ENCODE measurements at regions not wholly inside any gene's neighbourhood (a gene's known extent, or its start where the extent isn't known, plus 50 kb on each side); places are given as distances from the start of the nearest gene placed in this dataset.

DNA sequence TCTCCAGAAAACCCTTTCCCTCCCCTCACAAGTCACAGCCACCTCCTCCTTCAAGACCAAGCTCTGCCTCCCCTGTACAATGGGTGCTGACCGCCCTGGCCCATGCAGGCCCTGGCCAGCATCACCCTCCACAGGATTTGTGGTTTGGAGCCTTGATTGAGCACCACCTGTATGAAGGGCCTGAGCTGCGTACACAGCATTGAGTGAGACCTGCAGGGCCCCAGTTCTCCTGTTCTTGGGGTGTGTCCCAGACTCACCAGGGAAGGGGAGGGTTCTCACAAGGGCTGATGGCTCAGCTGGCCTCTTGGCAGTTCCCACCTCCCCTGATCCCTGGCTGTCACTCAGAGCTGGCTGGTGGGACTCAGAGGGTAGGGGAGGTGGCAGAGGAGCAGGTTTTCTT, 63.7 kb upstream of the IER5L start:
- DNase-seq: no peak

DNA sequence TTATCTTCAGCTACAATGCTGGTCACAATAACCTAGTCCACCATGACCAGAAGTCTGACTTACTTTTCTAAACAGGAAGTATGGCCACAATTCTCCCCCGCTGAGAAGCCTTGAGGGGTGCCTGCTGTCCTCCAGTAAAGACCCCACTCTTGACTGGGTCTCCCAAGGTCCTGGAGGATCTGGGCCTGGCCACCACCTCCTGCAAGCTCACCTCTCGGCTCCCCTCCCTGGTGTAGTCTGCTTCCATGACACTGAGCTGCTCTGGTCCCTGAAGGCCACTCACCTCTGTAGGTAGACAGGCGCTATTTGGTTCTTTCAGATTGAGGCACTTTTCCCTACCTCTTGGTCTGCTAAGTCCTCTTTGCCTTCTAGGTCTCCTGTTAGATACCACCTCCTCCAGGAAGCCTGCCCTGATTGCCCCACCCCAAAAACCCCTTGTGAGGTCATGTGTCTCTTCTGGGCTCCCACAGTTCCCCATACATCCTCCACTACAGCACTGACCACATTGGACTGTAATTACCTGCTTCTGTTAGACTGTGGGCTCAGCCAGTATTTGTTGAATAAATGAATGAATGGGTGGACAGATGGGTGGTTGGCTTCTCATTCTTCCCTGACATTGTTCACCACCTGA, 62.6 kb upstream of the IER5L start:
- no peak for DNase-seq

DNA sequence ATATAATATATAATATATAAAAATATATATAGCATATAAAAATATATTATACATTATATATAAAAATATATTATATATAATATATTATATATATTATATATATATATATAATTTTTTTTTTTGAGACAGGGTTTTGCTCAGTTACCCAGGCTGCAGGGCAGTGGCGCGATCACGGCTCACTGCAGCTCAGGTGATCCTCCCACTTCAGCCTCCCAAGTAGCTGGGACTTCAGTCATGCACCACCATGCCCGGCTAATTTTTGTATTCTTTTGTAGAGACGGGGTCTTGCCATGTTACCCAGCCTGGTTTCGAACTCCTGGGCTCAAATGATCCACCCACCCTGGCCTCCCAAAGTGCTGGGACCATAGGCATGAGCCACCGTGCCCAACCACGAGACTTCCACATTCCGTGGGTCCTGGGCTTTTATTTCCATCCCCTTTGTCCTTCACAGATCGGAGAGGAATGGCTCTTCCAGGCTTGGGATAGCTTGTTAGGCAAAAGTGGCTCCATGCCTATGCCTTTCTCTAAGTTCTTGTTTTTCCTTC, 62.0 kb upstream of the IER5L start:
- DNase-seq: no peak

DNA sequence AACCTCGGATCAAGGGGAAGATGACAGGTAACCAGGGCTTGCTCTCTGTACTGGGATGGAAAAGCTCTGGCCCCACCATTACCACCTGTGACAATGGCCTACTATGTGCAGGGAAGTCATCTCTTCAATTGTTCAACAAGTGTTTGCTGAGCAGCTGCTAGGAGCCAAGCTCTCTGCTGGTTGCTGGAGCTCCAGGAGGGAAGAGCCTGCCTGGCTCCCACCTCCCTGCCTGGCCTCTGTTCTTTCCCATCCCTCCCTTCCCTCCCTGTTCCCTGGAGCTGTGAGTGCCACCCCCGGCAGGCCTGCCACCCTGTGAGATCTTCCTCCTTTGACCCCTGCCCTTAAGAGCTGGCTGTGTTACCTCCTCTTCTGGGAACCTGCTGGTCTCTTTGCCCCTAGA, 59.7 kb upstream of the IER5L start:
- no peak for DNase-seq

DNA sequence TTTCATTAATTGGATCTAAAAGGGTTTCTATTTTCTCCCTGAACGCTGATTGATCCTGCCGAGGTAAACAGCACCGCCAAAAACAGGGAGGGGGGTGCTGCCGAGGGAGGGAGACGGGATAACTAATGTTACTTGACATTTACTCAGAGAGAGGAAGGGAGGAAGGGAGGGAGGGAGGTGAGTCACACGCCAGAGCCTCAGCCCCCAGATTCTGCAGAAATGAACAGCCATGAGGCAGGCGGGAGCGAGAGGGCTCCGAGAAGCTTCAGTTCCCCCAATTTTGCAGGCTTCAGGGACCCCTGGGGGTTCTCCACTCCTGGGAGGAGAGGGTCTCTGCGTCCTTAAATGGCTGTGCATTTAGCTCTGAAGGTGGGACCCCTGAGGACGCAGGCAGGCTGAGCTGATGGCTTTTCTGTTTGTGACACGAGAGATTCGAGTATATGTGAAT, 59.1 kb upstream of the IER5L start:
- no peak for DNase-seq

DNA sequence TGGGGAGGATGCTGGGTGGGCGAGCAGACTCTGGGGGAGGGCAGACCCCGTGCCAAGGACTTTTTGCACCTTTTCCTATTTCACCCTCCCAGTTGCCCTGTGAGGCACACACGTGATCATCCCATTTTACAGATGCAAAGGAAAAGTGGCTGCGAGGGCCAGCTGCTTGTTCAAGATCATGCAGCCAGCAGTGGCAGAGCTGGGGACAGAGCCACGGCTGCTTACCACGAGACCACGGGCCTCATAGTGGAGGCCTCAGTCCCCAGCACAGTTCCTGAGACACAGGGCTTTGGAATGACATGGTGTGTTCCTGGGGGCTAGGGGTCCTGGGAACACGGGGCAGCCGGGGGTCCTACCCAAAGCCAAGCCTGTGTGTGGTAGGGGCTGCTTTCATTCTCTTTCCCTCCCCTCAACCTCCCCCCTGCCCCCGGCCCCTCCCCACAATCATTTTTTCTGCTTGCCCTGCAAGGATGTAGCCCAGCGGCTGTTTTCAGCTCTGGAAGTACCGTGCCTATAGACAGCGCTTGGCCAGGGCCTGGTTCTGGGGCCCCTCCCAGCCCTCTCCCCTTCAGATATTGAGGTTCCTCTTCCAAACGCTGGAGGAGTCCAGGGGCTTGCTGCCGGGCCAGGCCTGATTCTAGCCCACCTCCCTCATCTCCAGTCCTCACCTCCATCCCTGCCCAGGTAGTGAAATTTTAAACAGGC, 58.5 kb upstream of the IER5L start:
- DNase-seq: no peak

DNA sequence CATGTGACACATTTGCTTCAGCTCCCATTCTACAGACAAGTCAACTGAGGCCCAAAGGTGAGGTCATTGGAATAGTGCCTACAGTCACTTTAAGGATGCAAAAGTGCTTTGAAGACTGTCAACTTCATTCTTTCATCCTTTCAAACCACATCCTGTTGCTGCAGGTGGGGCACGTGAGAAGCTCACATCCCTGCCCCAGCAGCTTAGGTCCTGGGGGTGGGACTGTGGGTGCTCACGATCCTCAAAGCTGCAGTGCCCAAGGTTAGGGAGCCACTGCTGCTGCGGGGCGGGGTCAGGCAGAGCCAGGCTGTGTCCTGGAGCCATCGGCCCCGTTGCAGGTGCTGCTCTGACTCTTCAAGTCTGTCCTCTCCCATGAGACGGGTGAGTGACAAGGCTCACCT, 57.9 kb upstream of the IER5L start:
- DNase-seq: no peak

DNA sequence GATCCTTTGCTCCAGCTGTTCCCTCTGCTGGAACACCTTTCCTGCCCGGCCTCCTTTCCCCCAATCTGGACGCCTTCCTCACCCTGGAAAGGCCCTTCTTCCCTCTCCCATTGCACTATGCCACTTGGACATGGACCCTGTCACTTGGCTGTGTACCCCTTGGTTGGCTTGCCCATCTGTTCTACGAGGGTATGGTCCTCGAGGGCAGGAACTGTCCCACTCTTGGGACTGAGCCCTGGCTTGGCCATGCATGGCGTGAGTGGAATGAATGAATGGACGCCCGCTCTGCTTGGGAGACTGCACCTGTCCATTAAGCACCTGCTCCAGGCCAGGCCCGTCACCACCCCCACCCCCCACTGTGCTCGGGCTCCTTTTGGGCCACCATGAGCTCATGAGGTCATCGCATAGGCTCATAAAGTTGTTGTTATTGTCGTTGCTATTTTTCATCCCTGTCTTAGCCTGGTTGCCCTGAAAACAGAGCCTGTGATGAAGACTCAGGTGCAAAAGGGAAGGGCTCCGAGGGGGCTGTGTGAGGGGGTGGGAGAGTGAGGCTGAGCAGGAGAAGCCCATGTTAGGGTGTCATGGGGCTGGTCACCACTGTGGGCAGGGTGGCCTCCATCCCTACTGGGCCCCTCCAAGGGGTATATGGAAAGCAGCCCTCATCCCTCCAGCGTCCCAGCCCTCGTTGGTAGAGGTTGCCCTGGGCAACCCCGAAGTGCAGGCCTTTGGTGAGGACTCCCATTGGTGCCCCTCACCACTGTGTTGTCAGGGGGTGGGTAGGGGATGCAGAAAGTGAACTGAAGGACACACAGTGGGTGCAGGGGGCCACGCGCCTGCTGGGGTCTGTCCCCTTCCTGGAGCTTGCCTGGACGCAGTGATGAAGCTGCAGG, 57.2 kb upstream of the IER5L start:
- DNase-seq: no peak

DNA sequence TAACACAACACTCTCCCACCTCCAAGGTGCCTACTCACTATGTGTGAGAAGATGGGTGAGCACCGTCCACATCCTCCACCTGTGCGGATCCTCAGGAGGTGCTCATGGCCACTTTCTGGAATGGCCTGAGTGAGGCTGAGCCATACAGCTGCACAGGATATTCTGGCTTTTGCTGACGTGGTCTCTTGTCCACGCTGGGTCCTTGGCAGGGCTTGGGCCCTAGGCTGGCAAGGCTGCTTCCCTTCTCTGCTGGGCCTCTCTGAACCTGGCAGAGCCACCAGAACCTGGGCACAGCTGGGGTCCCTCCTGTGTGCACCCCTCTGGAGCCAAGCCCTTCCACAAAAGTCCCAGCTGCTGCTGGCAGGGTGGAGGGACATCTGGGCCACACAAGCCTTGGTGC, 56.4 kb upstream of the IER5L start:
- DNase-seq: no peak

DNA sequence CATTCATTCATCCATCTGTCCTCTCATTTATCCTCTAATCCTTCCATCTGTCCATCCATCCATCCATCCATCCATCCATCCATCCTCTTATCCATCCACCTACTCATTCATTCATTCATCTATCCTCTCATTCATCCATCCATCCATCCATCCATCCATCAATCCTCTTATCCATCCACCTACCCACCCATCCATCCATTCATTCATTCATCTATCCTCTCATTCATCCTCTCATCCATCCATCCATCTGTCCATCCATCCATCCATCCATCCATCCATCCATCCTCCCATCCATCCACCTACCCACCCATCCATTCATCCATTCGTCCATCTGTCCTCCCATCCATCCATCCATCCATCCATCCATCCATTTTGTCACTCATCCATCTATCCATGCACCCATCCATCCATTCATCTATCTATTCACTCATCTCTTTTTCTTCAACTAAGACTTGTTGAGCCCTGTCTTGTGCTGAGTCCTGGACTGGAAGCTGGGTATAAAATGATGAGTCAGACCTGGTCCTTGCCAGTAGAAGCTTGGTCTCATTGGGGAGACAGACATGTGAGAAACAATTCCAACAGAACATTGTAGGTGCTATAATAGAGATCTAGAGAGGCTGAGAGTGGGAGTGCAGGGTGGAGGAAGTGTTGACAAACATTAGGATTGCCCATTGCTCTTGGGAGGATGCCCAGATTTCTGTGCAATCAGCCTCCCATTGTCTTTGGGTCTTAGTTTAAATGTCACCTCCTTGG, 55.0 kb upstream of the IER5L start:
- no peak for DNase-seq

DNA sequence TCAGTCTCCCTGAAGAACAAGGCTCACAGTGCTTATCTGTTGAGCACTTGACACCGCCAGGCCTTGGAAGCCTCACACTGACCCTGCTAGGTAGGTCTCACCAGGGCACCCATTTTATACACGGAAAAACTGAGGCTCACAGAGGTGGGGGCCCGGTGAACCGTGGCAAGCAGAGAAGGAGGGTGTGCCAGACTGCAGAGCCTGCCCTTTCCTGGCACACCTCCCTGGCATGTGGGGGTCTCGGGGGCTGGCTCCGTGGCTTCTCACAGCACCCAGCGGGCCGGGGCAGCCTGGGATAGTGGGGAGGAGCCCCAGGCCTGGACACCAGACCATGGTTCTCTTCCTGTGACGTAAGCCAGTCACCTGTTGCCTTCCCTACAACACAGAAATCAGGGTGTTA, 53.7 kb upstream of the IER5L start:
- no peak for DNase-seq

DNA sequence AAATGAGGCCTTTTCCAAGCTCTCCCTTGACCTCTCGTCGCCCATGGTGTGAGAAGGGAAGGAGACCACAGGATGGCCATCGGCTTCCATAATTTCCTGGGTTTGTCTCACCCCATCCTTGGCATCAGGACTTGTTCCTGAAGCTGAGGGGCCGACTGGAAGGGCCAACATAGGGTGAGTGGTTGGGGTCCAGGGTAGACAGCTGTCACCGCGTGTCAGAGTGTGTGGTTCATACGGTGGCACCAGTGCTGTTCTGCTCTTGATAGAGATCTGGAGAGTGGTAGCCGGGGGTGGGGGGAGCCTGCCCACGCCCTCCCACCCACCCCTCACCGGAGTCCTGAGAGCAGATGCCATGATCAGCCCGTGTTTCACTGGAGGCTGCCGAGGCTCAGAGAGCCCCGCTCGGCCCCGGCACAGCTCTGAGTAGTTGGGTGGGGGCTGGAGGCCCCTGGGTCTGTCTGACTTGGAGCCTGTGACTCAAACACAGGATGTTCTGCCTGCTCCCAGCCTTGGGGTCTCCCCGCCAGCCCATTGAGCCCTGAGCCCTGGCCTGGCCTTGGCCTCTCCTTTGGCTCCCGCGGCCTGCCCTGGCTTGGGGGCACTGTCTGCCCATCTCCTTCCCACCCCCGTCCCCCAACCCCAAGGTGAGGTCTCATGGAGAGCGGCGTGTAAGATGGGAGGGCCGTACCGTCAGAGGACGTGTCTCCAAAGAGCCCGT, 53.1 kb upstream of the IER5L start:
- DNase-seq: no peak

DNA sequence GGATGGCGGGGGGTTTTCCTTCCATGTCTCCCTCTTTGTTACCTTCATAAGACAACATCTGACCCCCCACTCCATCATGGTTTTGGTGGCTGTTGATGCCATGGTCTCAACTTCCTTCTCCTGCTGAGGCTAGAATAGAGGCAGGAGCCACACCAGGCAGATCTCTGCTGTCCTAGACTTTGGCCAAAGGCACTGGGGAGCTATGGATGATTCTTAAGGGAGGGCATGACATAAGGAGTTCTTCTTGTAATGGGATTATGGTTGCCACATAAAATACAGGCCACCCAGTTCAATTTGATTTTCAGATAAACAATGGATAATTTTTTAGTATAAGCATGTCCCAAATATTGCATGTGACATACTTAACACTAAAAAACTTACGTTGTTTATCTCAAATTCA, 52.2 kb upstream of the IER5L start:
- no peak for DNase-seq

Data from right lung (tissue), 2 donors.